Amygdala (tissue), 56 donors: ENCODE measurements at regions not wholly inside any gene's neighbourhood (a gene's known extent, or its start where the extent isn't known, plus 50 kb on each side); places are given as distances from the start of the nearest gene placed in this dataset.

ENCODE experiments used
- DNase-seq, 56 donors: peaks; one replicate each; lab custom pipeline; 2025; lab: John Stamatoyannopoulos, UW

DNA sequence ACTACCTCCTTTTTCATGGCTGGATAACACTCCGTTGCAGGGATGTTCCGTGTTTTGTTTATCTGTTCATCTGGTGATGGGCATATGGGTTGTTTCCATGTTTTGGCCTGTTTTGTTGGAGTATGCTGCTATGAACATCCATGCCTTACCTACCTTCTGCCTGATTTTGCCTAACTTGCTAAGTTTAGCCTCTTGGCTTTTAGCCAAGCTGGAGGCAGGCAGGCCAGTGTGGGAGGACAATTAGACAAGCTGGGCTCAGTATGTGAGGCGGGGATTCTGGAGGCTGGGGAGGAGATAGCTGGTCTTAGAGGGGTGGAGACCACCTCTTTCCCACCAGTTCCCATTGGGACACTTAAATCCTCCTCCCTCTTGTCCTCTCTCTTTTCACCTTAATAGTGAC is 98.4 kb upstream of the WNT4 start:
- DNase-seq: peak in 3 of 56 donors; percentile 7 to 20 (median 8)

DNA sequence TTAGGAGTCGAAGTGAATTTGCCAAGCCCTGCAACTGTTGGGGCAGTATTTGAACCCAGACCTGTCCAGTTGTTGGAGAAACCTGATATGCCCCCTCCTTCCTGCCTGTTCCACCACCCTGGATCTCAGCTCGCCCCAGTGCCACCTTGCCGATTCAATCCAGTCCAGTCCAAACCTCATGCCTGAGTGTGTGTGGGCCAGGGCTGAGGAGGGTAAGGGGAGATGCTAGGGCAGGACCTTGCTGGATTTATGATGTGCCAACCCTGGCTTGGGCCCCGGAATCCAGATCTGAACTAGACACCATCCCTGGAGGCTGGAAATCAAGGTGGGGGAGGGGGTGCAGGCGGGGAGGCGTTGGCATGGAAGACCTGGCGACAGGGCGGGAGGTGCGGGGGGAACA is 98.9 kb upstream of the WNT4 start:
- no peak for DNase-seq

DNA sequence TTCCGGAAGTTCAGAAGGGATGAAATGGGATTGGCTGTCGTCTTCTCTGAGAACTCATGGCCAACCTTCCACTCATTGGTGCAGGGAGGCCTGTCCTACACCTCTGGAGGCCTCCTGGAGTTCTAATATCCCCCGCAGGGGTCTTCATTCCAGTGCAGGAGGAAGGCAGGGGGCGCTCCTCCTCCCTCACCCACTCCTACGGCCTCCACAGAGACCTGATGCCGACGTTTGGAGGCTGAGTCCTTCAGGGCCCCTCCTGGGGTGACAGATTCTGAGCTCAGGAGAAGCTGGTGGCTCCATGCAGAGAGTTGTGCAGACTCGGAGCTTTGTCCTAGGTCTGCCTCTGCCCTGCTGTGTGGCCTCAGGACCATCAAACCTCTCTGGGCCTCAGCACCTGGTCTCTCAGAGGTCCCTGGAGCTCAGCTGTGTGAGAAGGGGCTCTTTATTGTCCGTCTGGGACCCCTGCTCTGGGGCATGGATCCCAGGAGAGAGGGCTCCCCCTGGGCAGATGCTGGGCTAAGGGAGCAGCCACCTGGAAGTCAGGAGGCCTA is 102.3 kb upstream of the WNT4 start:
- no peak for DNase-seq

DNA sequence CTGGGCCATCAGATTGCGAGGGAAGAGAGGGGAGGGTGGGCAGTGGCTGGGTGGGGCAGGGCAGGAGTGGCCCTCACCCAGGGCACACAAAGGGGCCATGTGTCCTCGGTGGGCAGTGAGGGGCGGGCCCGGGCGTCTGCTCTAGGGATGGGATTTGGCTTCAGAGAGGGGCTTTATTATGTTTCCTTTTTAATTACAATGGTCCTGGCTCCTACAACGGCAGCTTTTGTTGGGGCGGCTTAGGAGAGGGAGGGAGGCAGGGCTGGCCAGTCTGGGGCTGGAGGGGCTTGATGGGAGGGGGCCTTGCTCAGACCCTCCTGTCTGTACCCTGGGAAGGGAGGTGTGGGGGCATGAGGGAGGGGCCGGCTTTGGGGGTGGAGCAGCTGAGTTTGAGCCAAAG is 102.8 kb upstream of the WNT4 start:
- no peak for DNase-seq

DNA sequence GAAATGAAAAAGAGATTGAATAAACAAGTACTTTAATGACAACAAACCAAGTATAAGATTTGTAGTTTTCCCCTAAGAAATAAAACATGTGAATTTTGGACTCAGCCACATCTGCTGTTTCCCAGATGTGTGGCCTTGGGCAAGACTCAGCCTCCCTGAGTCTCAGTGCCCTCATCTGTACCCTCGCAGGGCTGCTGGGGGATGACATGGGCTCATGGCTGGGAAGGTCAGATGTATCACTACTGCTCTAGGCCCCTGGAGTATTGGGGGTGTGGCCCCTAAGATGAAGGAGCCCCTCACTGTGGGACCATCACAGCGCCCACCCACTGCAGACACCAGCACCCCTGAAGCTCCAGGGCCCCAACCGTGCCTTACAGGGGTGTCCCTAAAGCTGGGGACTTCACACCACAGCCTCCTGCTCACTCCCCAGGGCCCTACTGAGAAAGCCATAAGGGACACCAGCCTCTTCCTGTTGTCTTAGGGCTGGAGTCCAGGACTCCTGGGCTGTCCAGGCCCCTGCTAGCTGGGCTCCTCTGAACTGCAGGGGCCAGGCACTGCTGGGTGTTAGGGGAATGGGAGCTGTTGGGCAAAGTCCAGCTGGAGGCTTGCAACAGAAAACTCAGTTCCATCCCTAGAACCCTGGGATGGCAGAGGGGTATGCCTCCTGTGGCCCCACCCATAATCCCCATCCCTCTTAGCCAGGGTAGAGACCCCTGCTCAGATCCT is 104.0 kb upstream of the WNT4 start:
- DNase-seq: no peak

DNA sequence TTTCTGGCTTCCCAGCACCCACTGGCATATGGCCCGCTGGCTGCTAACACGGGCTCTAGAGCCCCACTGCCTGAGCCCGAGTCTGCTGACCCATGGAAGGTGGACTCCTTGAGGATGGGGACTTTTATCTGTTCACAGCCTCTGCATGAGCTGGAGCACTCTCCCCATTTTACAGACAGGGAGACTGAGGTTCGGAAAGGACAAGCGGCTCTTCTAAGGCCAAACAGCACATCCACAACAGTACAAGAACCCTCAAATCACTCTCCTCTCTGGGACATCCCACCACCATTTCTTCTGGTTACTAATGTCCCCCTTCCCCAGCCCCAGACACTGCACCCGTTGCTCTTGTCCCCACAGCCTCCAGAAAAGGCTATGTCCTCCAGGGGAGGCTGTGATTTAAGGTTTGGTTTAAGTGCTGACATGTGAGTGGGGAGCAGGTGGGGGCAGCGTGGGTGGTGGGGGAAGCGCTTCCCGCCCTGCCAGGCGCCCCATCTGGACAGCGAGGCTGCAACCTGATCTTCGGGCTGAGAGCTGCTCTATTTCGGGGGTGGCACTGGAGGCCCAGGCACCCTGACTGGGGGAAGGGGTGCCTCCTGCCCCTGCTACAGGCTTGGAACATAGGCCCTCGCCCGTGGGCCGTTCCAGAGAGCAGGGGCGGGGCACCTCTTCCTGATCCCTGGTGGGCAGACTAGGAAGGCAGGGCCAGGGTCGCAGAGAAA is 104.8 kb upstream of the WNT4 start:
- DNase-seq: no peak

DNA sequence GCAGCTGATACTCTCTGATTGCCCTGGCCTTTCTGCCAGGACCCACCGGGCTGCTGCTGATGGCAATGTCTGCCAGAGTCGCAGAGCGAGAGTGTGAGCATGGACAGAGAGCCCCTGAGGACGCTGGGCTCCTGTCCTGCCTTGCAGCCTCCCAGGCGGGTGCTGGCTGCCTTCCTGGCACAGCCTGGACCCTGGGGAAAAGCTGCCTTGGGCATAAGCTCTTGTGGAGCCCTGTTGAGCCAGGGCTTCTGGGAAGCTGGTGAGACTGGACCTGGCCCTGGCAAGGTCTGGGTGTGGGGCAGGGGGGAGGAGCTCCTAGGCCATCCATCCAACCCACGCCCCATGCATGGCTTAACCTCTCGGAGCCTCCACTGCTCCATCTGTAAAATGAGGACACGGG is 105.8 kb upstream of the WNT4 start:
- peak in 11 of 56 donors; percentile 1 to 31 (median 11) for DNase-seq

DNA sequence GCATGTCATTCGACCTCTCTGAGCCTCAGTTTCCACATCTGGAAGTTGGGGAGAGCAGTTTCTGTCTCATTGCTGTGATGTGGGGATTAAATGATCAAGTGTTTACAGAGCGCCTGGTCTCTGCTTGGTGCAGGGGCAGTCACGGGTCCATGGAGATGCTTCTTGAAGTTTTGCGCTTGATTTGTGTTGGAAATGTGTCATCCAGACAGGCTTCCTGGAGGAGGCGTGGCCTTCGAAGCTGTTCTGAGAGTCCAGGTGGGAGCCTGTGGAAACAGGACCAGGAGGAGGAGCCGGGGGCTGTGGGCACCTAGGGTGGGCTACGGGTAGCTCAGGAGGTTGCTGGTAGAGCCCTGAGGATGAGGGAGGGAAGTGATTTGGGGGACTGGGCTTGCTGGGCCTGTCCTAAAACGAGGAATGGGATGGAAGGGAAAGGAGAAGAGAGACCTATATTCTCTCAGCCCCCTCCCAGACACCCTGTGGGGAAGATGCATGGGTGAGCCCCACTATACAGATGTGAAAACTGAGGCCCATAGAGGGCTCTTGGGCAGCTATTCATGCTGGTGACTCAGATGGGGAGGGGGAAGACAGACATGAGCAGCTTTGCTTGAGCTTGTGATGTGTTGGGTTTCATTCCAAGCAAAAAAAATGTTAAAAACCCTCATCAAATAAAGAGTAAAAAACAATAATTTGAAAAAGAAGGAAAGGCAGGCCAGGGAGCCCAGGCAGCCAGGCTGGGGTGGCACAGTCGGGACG is 107.2 kb upstream of the WNT4 start:
- no peak for DNase-seq

DNA sequence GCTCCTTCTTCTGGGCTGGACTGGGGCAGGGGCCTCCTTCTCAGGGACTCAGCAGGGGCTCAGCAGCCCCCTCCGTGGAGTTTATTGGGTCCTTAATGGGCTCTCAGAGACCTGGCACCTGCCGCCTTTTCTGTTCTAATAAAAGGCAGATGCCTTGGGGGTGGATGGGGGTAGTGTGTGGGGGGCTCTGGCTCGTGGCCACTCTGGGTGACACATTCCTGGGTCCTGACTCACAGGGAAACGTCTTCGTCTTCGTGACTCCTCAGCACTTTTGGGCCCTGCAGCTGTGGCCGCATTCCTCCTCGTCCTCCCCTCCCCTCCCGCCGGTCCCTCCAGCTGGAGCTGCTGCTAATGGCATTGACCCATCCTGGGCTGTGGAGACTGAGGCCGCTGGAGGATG is 107.8 kb upstream of the WNT4 start:
- DNase-seq: no peak

DNA sequence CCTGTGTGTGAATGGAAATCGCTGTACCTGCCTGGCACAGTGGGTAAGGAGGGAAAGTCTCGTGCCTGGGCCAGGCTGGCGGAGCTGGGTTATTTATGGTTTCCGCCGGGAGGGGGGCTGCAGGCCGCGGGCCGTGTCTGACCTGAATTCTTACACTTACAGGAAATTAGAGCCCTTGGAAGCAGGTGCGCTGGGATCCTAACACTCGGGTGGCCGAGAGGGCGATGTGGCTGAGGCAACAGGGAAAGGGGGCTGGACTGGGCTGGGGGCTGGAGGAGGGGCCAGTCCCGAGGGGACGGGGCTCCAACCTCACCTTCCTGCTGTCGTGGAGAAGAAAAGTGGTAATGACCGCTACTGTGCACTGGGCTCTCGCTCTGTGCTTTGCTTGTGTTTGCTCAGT is 109.4 kb upstream of the WNT4 start:
- DNase-seq: no peak

DNA sequence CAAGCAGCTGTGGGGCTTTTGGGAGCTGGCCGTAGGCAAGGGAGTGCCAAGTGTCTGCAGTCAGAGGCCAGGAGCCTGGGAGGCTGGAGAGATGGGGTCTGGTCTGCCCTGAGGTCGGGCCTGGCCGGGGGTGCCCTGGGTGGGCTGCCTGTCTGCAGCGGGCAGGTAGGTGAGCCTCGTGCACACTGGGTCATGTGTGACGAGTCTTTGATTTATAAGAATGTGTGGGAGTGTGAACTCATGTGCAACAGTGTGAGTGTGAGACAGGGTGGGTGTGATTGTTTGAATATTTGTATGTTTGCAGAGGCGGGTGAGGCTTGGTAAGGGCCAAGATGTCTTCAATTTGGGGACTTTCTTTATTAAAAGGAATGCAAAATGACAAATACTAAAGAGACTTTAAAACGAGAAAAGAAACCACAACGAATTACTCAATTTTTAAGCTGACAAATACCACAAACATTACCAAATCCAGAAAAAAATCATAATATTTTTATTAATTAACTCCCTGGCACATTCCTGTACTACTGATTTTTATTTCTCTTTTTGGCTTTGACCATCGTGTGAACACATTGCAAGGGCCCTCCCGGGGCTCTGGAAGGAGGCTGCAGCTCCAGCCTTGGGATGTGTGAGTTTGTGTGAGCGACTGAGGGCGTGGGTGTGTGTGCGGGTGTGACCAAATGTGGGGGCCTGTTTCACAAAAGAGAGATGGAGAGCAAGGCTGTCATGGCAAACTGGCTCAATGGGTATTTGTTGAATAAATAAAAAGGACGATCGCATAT is 110.3 kb upstream of the WNT4 start:
- no peak for DNase-seq

DNA sequence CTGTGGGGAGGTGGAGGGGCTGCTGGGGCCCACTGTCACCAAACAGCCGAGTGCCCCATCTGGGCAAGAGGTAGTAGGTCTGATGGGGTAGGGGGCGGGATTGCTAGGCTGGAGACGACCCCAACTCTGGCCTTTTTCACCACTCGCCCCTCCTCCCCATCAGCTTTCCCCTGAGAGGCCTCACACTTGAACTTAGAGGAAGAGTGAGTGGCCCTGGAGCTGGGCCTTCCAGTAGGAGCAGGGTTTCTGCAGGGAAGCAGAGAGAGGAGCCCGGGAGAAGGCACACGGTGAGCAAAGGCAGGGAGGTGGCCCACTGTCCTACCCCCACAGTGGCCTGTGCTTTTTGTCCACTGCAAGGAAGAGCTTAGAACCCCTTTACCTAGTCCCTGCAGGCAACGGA is 111.9 kb upstream of the WNT4 start:
- no peak for DNase-seq

DNA sequence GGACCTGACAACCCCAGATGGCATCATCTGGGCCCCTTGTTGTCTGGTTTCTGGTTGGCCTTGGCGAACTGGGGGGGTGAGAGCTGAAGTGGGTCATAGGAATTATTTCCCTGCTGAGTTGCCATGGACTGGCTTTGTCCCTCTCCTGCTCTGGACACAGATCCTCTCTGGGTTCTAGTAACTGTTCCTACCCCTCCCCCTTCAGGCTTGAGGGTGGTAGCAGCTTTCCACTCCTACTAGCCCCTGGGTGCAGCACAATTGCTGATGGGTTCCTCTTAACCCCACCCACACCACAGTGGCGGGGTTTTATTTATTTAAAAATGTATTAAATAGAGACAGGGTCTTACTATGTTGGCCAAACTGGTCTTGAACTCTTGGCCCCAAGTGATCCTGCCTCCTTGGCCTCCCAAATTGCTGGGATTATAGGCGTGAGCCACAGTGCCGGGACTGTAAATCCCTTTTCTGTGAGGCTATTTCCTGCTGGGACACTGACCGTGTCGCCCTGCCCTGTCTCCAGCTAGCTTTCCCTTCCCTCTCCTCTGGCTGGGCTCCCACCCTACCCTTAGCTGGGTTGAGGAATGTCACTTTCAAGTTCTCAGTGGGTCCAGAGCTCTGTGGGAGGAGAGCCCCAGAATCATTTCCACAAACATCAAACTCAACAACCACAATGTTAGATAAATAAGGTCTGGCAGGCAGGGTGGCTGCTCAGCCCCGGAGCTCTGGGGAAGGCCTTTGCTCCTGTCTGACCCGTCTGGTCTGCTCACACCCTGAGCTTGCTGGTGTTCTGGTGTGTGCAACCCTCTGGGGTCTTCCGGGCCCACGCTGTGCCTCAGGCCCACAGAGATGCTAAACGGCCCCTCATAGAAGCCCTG is 112.7 kb upstream of the WNT4 start:
- DNase-seq: no peak

DNA sequence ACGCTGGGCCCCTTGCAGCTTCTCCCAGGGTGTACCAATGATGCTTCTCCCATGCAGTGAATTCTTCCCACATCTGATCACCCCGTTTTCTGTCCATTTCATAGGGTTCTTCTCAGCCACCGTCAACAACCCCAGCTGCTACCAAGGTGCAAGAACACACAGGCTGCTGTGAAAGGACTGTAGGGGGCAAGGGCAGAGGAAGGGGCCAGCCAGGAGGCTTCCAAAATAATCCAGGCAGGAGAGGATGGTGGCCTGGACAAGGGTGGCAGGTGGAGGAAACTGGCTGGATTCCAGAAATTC is 113.3 kb upstream of the WNT4 start:
- no peak for DNase-seq

DNA sequence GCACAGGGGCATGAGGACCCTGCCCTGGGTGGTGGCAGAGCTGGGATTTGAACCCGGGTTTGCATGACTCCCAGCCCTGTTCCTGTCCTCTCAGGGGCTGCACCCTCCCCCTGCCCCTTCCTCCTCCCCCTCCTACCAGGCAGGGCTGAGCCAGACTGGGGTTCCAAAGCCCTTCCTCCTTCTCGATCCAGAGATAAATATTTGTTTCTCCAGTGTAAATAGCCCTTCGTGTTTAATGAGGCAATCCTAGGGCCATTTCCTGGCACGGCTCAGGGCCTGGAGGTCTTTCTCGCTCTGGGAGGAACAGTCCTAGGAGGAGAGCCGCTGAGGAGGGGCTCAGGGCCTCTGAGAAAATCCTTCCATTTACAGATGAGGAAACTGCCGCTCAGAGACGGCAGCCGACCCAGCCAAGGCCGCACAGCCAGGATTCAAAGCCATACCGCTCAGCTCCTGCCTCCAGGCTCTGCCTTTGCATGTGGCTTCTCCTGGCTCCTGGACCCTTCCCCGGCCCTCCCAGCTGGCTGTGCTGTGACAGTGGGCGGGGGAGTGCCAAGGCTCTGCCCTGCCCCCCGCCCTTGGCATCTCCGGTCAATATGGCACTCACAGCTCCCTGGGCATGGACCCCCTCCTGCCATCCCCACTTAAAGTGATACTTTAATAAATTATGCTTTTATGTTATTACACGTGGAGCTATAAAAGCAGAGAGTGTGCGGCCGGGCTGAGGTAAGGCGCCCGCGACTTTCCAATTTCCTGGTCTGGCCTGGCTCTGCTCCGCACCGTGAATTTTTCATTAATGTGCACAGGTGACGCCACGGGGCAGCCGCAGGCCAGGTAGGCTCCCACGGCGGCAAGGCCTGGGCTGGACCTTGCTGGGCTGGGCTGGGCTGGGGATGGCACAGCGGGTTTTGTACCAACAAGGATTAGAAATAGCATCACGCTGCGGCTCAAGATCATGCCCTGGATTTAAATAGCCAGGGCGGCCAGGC is 114.7 kb upstream of the WNT4 start:
- DNase-seq: no peak

DNA sequence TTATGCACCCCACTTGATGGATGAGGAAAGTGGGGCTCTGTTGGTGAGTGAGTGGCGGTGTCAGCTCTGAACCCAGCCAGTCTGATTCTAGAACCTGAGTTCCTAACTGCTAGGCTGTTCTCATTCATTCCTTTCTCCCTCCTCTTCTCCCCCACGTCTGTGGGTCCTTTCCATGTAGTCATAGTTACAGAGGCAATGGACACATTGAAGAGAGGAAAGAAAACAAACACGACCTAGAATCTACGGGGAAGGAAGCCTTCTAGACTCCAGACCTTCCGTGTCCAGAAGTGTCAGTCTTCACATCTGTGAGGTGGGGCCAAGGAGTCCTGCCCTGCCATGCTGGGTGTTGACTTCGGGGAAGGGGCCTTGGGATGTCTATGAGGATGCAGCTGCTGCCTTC is 115.8 kb upstream of the WNT4 start:
- DNase-seq: no peak

DNA sequence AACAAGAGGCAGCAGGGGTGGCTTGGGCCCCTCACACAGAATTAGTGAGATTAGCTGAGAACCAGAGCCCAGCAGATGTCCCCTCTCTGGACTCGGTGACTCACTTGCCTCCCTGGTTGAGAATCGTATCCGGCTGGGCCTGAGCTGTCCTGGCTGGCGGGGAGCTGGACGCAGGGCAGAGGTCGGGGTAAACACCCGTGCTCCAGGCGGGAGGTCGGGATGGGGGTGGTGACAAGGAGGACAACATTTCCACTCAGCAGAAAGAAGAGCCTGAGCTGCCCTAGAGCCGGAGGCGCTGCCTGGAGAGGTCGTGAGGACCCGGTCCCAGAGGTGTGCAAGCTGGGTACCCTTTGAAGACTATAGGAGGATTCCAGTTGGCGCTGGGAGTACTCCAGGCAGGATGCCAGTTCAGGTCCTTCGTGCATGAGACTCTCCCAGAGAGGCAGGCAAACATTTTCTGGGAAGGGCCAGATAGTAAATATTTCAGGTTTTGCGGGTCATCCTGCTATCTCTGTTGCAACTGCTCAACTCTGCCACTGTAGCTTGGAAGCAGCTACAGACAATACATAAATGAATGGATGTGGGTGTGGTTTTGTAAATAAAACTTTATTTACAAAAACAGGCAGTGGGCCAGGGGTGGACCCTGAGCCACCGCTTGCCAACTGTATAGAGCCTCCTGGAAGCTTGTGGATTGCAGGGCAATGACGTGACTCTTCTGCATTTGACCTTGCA is 116.8 kb upstream of the WNT4 start:
- no peak for DNase-seq
